ENCODE measurements at regions not wholly inside any gene's neighbourhood (a gene's known extent, or its start where the extent isn't known, plus 50 kb on each side); places are given as distances from the start of the nearest gene placed in this dataset.

GRCh38 chr6:78594668-78595066 lies 272.7 kb upstream of the IRAK1BP1 start:
- Histone ChIP-seq H3K9me3 (ENCODE audit: insufficient read depth, low read depth, low read length) (no peaks in the 10 kb centered on the region), H3K9ac (ENCODE audit: low read depth, low read length) (no peak overlapping the region), H3K27me3 (ENCODE audit: insufficient read depth, low read length) (no peaks in the 10 kb centered on the region), H3K4me3 (ENCODE audit: low read length) (no peak overlapping the region), H3K27ac (ENCODE audit: low read length) (no peak overlapping the region), H3K36me3 (ENCODE audit: insufficient read depth, low read depth, low read length) (no peaks in the 10 kb centered on the region), H3K4me1 (ENCODE audit: insufficient read depth, low read length) (no peaks in the 10 kb centered on the region)

DNA sequence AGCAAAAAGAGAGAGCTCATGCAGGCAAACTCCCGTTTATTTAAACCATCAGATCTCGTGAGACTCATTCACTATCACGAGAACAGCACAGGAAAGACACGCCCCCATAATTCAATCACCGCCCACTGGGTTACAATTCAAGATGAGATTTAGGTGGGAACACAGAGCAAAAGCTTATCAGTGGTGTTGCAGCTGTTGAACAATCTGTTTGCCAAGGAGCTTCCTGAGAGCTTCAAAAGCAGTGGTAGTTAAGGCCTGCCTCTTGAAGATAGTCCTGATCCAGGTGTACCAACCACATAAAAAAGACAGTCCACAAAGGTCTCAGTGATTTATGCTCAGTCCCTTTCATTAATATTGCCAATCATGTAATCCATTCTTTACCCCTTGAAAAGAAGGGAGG lies 269.4 kb upstream of the IRAK1BP1 start:
- Histone ChIP-seq H3K27me3 (ENCODE audit: insufficient read depth, low read length) (no peaks in the 10 kb centered on the region), H3K4me3 (ENCODE audit: low read length) (no peak overlapping the region), H3K9me3 (ENCODE audit: insufficient read depth, low read depth, low read length) (no peaks in the 10 kb centered on the region), H3K36me3 (ENCODE audit: insufficient read depth, low read depth, low read length) (no peaks in the 10 kb centered on the region), H3K27ac (ENCODE audit: low read length) (no peak overlapping the region), H3K9ac (ENCODE audit: low read depth, low read length) (no peak overlapping the region), H3K4me1 (ENCODE audit: insufficient read depth, low read length) (no peaks in the 10 kb centered on the region)

GRCh38 chr6:78598966-78599365 lies 268.4 kb upstream of the IRAK1BP1 start:
- Histone ChIP-seq H3K4me1 (ENCODE audit: insufficient read depth, low read length) (no peaks in the 10 kb centered on the region), H3K27me3 (ENCODE audit: insufficient read depth, low read length) (no peaks in the 10 kb centered on the region), H3K27ac (ENCODE audit: low read length) (no peak overlapping the region), H3K9me3 (ENCODE audit: insufficient read depth, low read depth, low read length) (no peaks in the 10 kb centered on the region), H3K36me3 (ENCODE audit: insufficient read depth, low read depth, low read length) (no peaks in the 10 kb centered on the region), H3K9ac (ENCODE audit: low read depth, low read length) (no peak overlapping the region), H3K4me3 (ENCODE audit: low read length) (no peak overlapping the region)

DNA sequence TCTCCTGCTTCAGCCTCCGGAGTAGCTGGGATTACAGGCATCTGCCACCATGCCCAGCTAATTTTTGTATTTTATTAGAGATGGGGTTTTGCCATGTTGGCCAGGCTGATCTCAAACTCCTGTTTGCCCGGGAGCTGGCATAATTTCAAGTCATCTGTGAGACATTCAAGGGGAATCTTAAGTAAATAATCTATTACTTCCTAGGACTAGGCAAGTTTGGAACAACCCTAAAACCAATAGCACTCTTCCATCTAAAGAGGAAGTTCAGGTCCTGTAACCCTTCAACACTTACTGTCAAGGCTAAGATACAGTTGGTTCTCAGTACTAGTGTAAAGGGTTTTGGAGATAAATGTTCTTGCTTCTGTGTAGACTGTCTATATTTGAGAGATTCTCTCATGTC lies 267.8 kb upstream of the IRAK1BP1 start:
- Histone ChIP-seq H3K36me3 (ENCODE audit: insufficient read depth, low read depth, low read length) (no peaks in the 10 kb centered on the region), H3K9me3 (ENCODE audit: insufficient read depth, low read depth, low read length) (no peaks in the 10 kb centered on the region), H3K9ac (ENCODE audit: low read depth, low read length) (no peak overlapping the region), H3K27me3 (ENCODE audit: insufficient read depth, low read length) (no peaks in the 10 kb centered on the region), H3K27ac (ENCODE audit: low read length) (no peak overlapping the region), H3K4me1 (ENCODE audit: insufficient read depth, low read length) (no peaks in the 10 kb centered on the region), H3K4me3 (ENCODE audit: low read length) (no peak overlapping the region)

GRCh38 chr6:78605909-78606446 lies 261.4 kb upstream of the IRAK1BP1 start:
- H3K4me1 ChIP-seq (ENCODE audit: insufficient read depth, low read length) = no peaks in the 10 kb centered on the region
- H3K9me3 ChIP-seq (ENCODE audit: insufficient read depth, low read depth, low read length) = no peaks in the 10 kb centered on the region
- no peaks in the 10 kb centered on the region for H3K36me3 ChIP-seq (ENCODE audit: insufficient read depth, low read depth, low read length)
- H3K27me3 ChIP-seq (ENCODE audit: insufficient read depth, low read length) = no peaks in the 10 kb centered on the region
- no peak overlapping the region for H3K27ac ChIP-seq (ENCODE audit: low read length)
- H3K4me3 ChIP-seq (ENCODE audit: low read length) = no peak overlapping the region
- no peak overlapping the region for H3K9ac ChIP-seq (ENCODE audit: low read depth, low read length)

DNA sequence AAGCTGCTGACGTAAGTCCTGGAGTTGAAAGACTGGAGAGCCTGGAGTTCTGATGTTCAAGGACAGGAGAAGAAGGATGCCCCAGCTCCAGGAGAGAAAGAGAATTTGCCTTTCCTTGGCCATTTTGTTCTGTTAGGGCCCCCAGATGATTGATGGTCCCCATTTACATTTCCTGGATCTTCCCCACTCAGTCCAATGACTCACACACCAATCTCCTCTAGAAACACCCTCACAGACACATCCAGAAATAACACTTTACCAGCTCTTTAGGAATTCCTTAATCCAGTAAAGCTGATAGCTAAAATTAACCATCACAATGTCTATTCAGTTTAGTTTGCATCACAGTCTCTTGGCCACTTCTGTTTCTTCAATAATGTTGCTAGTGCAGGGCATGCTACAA lies 260.2 kb upstream of the IRAK1BP1 start:
- Histone ChIP-seq H3K4me3 (ENCODE audit: low read length) (no peak overlapping the region), H3K4me1 (ENCODE audit: insufficient read depth, low read length) (no peaks in the 10 kb centered on the region), H3K36me3 (ENCODE audit: insufficient read depth, low read depth, low read length) (no peaks in the 10 kb centered on the region), H3K27ac (ENCODE audit: low read length) (no peak overlapping the region), H3K9me3 (ENCODE audit: insufficient read depth, low read depth, low read length) (no peaks in the 10 kb centered on the region), H3K9ac (ENCODE audit: low read depth, low read length) (no peak overlapping the region), H3K27me3 (ENCODE audit: insufficient read depth, low read length) (no peaks in the 10 kb centered on the region)

DNA sequence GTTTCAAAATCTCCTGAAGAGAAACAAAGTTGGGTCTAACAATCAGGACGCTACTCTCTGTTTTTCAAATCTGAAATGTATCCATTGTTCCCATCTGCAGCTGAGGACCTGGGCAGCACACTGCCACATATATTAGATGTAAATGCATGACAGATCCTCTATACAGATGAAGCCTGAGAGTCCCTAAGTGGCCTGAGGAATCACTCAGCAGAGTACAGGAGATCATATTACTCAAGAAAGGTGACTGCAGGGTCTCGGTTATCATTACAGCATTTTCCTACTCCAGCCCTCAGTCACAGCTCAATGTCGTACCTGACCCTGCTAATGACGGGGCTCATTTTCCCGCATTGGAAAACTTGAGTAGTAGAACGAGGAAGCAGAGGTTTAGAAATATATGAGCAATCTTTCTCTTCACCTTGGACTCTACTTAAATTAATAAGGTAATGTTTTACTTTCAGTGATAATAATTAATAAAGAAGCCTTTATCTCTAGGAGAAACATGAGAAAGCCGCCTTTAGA lies 256.2 kb upstream of the IRAK1BP1 start:
- Histone ChIP-seq H3K9me3 (ENCODE audit: insufficient read depth, low read depth, low read length) (no peaks in the 10 kb centered on the region), H3K4me3 (ENCODE audit: low read length) (no peak overlapping the region), H3K27ac (ENCODE audit: low read length) (no peak overlapping the region), H3K36me3 (ENCODE audit: insufficient read depth, low read depth, low read length) (no peaks in the 10 kb centered on the region), H3K9ac (ENCODE audit: low read depth, low read length) (no peak overlapping the region), H3K4me1 (ENCODE audit: insufficient read depth, low read length) (no peaks in the 10 kb centered on the region), H3K27me3 (ENCODE audit: insufficient read depth, low read length) (no peaks in the 10 kb centered on the region)

DNA sequence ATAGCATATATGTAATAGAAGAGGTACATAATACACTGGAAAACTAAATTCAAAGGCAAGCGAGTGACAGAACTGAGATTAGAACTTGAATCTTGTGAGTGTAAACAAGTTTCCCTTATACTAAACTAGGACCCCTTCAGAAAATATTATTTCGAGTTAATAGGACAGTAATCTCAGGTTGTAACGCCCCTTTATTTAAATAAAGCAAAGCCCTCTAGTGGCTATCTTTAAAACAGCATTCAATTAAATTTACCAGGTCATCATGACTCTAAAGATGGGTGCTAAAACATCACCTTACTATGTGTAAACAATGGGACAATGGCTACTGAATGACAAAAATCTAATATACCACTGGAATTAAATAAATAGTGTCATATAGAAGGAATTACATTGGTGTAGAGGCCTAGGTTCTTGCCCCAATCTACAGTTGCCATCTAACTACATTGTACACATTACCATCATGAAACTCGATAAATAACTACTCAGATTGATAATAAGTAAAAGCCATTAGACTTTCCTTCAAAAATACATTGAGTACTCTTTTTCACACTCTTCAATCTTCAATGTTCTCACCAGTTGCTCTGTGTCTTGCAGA lies 255.4 kb upstream of the IRAK1BP1 start:
- no peak overlapping the region for H3K27ac ChIP-seq (ENCODE audit: low read length)
- no peaks in the 10 kb centered on the region for H3K27me3 ChIP-seq (ENCODE audit: insufficient read depth, low read length)
- no peak overlapping the region for H3K9ac ChIP-seq (ENCODE audit: low read depth, low read length)
- no peaks in the 10 kb centered on the region for H3K36me3 ChIP-seq (ENCODE audit: insufficient read depth, low read depth, low read length)
- H3K4me1 ChIP-seq (ENCODE audit: insufficient read depth, low read length) = no peaks in the 10 kb centered on the region
- H3K4me3 ChIP-seq (ENCODE audit: low read length) = no peak overlapping the region
- no peaks in the 10 kb centered on the region for H3K9me3 ChIP-seq (ENCODE audit: insufficient read depth, low read depth, low read length)

DNA sequence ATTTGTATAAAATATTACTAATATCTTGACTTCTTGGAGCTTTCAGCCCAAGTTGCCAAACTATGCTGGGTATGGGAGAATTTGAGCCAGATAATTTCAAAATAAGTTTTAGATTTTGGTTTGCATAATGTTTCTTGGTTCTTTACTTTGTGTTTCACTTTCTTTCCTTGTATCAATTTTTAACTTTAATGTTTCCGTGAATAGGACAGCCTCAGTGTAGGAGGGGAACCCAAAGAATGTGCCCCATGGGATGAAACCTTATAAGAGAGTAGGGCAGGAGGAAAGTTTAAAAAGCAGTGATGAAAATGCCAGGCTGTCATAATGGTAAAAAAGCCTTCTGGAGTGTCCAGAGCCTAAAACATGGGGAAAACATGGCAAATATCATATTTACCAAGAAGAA lies 252.4 kb upstream of the IRAK1BP1 start:
- H3K9ac ChIP-seq (ENCODE audit: low read depth, low read length) = no peak overlapping the region
- no peak overlapping the region for H3K4me3 ChIP-seq (ENCODE audit: low read length)
- H3K27me3 ChIP-seq (ENCODE audit: insufficient read depth, low read length) = no peaks in the 10 kb centered on the region
- no peaks in the 10 kb centered on the region for H3K9me3 ChIP-seq (ENCODE audit: insufficient read depth, low read depth, low read length)
- no peaks in the 10 kb centered on the region for H3K36me3 ChIP-seq (ENCODE audit: insufficient read depth, low read depth, low read length)
- no peaks in the 10 kb centered on the region for H3K4me1 ChIP-seq (ENCODE audit: insufficient read depth, low read length)
- no peak overlapping the region for H3K27ac ChIP-seq (ENCODE audit: low read length)

GRCh38 chr6:78615430-78615904 lies 251.9 kb upstream of the IRAK1BP1 start:
- H3K9me3 ChIP-seq (ENCODE audit: insufficient read depth, low read depth, low read length) = no peaks in the 10 kb centered on the region
- H3K9ac ChIP-seq (ENCODE audit: low read depth, low read length) = no peak overlapping the region
- no peaks in the 10 kb centered on the region for H3K36me3 ChIP-seq (ENCODE audit: insufficient read depth, low read depth, low read length)
- no peaks in the 10 kb centered on the region for H3K27me3 ChIP-seq (ENCODE audit: insufficient read depth, low read length)
- no peak overlapping the region for H3K27ac ChIP-seq (ENCODE audit: low read length)
- no peaks in the 10 kb centered on the region for H3K4me1 ChIP-seq (ENCODE audit: insufficient read depth, low read length)
- no peak overlapping the region for H3K4me3 ChIP-seq (ENCODE audit: low read length)

- no peaks in the 10 kb centered on the region for H3K4me1 ChIP-seq (ENCODE audit: insufficient read depth, low read length)
- no peaks in the 10 kb centered on the region for H3K9me3 ChIP-seq (ENCODE audit: insufficient read depth, low read depth, low read length)
- no peak overlapping the region for H3K9ac ChIP-seq (ENCODE audit: low read depth, low read length)
- H3K27ac ChIP-seq (ENCODE audit: low read length) = no peak overlapping the region
- H3K27me3 ChIP-seq (ENCODE audit: insufficient read depth, low read length) = no peaks in the 10 kb centered on the region
- H3K36me3 ChIP-seq (ENCODE audit: insufficient read depth, low read depth, low read length) = no peaks in the 10 kb centered on the region
- no peak overlapping the region for H3K4me3 ChIP-seq (ENCODE audit: low read length)
These were observed 248.4 kb upstream of the IRAK1BP1 start for GRCh38 chr6:78618970-78619369.

- no peak overlapping the region for H3K27ac ChIP-seq (ENCODE audit: low read length)
- H3K4me1 ChIP-seq (ENCODE audit: insufficient read depth, low read length) = no peaks in the 10 kb centered on the region
- no peak overlapping the region for H3K9ac ChIP-seq (ENCODE audit: low read depth, low read length)
- no peak overlapping the region for H3K4me3 ChIP-seq (ENCODE audit: low read length)
- H3K9me3 ChIP-seq (ENCODE audit: insufficient read depth, low read depth, low read length) = no peaks in the 10 kb centered on the region
- H3K27me3 ChIP-seq (ENCODE audit: insufficient read depth, low read length) = no peaks in the 10 kb centered on the region
- no peaks in the 10 kb centered on the region for H3K36me3 ChIP-seq (ENCODE audit: insufficient read depth, low read depth, low read length)
These were observed 243.8 kb upstream of the IRAK1BP1 start for GRCh38 chr6:78623554-78623953.

All from iPS-20b (cell line).